Testis (tissue), 2 donors: ENCODE measurements at regions not wholly inside any gene's neighbourhood (a gene's known extent, or its start where the extent isn't known, plus 50 kb on each side); places are given as distances from the start of the nearest gene placed in this dataset.
"Not testable (repeated sequence)": the region's sequence is repeated elsewhere in the genome, so short reads cannot be mapped to it uniquely, and the experiment has no call there.

Source experiments
- DNase-seq: peaks from one replicate; pipeline ENCODE4 v3.0.0-alpha.2; 2019
- H3K27ac ChIP-seq, 2 donors: fragments of 200-600 bp; sonication (generic); one replicate each; pipeline ENCODE4 v1.5.1; 2019
- H3K27me3 ChIP-seq: fragments of 200-600 bp; sonication (generic); one replicate; pipeline ENCODE4 v1.5.1; 2019
- H3K36me3 ChIP-seq: fragments of 200-600 bp; sonication (generic); one replicate; pipeline ENCODE4 v1.5.1; 2017; ENCODE audit warnings: low read depth; ENCODE audit errors: missing control alignments
- H3K4me1 ChIP-seq: fragments of 200-600 bp; sonication (generic); one replicate; pipeline ENCODE4 v1.5.1; 2019
- H3K4me3 ChIP-seq, 2 donors: fragments of 200-600 bp; sonication (generic); one replicate each; pipeline ENCODE4 v1.5.1; 2017 to 2019
- H3K9me3 ChIP-seq: fragments of 200-600 bp; sonication (generic); one replicate; pipeline ENCODE4 v1.5.1; 2017
- WGBS, 2 donors: methylation state at CpG; one replicate each; pipeline ENCODE4 v1.1.5; 2018; 5-methylcytosine and 5-hydroxymethylcytosine counted together
- intact Hi-C: fragments of 100-400 bp; cut with DNase I; formaldehyde crosslinking; loops from one replicate; pipeline ENCODE4 v1.15.1; 2023; ENCODE audit warnings: low total_unique reads

DNA sequence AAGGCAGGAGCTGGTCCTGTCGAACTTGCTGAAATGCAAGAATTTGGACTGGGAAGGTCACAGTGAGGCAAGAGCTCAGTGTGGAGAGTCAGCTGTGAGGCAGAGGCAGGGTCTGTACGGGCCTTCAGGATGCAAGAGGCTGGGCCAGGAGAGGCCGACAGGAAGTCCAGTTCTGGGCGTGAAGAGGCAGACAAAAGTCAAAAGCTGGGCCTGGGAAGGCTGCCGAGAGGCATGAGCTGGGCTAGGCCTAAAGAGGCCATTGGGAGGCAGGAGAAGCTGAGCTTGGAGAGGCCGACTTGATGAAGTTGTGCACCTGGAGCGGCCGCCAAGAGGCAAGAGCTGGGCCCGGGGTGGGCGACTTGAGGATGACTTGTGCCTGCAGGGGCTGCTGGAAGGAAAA lies 330.5 kb downstream of the ZNF479 start:
- H3K27me3 ChIP-seq, intact Hi-C loops, H3K9me3 ChIP-seq, H3K4me3 ChIP-seq, H3K4me1 ChIP-seq, H3K36me3 ChIP-seq, H3K27ac ChIP-seq, DNase-seq: not testable (repeated sequence)
- WGBS, 2 donors: 45 to 50% methylated on average over 1 of the region's 10 CpGs

DNA sequence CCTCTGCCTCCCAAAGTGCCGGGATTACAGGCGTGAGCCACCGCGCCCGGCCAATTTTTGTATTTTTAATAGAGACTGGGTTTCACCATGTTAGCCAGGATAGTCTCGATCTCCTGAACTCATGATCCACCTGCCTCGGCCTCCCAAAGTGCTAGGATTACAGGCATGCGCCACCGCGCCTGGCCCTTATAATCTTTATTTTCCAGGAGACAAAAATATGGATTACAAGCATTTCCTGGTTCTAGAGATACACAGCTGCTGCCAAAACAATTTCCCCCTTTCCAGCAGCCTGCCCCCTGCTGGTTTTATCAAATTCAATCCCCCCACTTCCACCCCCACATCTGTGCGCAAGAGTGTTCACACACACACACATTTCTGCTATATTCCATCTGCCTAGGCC lies 333.4 kb downstream of the ZNF479 start:
- H3K27me3 ChIP-seq, H3K9me3 ChIP-seq, H3K27ac ChIP-seq, H3K36me3 ChIP-seq, H3K4me3 ChIP-seq, H3K4me1 ChIP-seq, DNase-seq, intact Hi-C loops: not testable (repeated sequence)
- 89 to 96% methylated on average over 10 of the region's 11 CpGs for WGBS, 2 donors

DNA sequence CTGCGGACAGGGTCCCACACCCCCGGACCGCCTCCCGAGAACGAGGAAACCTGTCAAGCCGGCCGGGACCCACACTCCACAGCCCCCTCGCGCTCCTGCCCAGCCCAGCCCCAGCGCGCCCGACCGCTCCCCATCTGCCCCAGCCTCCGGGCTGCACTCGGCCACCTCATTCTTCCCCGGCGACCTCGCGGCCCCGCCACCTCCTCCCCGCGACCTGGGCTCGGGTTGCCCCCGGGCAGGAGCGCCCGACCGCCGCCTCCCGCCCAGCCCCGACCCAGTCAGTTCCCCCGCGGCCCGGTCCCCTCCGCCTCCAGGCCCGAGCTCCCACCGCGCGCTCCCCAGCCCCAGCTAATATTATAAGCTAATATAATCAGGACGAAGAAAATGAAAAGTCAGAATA lies 344.8 kb downstream of the ZNF479 start:
- 47 to 52% methylated on average over 39 of the region's 39 CpGs for WGBS, 2 donors
- H3K4me1 ChIP-seq, DNase-seq, intact Hi-C loops, H3K27ac ChIP-seq, H3K9me3 ChIP-seq, H3K27me3 ChIP-seq, H3K36me3 ChIP-seq: not testable (repeated sequence)
- H3K4me3 ChIP-seq: peak overlapping the region in 1 of 2 donors; percentile 20
